Loucy (cell line): ENCODE measurements at regions not wholly inside any gene's neighbourhood (a gene's known extent, or its start where the extent isn't known, plus 50 kb on each side); places are given as distances from the start of the nearest gene placed in this dataset.

Experiments
- CTCF ChIP-seq: fragments of 200-600 bp; sonication (generic); conservative IDR thresholded peaks from 2 replicates; pipeline ENCODE4 v1.5.1; 2014; ENCODE audit warnings: mild to moderate bottlenecking, antibody characterized with exemption, low read length
- EZH2phosphoT487 ChIP-seq: fragments of 200-600 bp; IDR thresholded peaks from 2 replicates; pipeline ENCODE4 v1.6.1; 2018; ENCODE audit warnings: antibody characterized with exemption, mild to moderate bottlenecking, moderate library complexity, borderline replicate concordance

- TF ChIP-seq CTCF (no peak), EZH2phosphoT487 (no peak)
Measured at GRCh38 chr10:44828508-44829142, 82.5 kb upstream of the TMEM72 start.
